ENCODE measurements at regions not wholly inside any gene's neighbourhood (a gene's known extent, or its start where the extent isn't known, plus 50 kb on each side); places are given as distances from the start of the nearest gene placed in this dataset.

- DNase-seq (ENCODE audit: low read depth in 2 of 2): peak; percentile 84 to 88
Observed at GRCh38 chr1:244970744-244971551, 106.6 kb upstream of the HNRNPU start.

GRCh38 chr1:244970236-244970743 is 105.9 kb upstream of the HNRNPU start:
- DNase-seq (ENCODE audit: low read depth in 2 of 2): peak; percentile 53 to 59

GRCh38 chr1:244969355-244970235 is 105.3 kb upstream of the HNRNPU start:
- DNase-seq (ENCODE audit: low read depth in 2 of 2): peak; percentile 36

GRCh38 chr1:244968881-244969280 is 104.5 kb upstream of the HNRNPU start:
- no peak for DNase-seq (ENCODE audit: low read depth in 2 of 2)

- DNase-seq (ENCODE audit: low read depth in 2 of 2): no peak
Observed at GRCh38 chr1:244968471-244968871, 104.1 kb upstream of the HNRNPU start.

- no peak for DNase-seq (ENCODE audit: low read depth in 2 of 2)
Observed at GRCh38 chr1:244967159-244967558, 102.8 kb upstream of the HNRNPU start.

GRCh38 chr1:244965185-244966030 is 101.1 kb upstream of the HNRNPU start:
- DNase-seq (ENCODE audit: low read depth in 2 of 2): no peak

GRCh38 chr1:244964112-244964971 is 100.0 kb upstream of the HNRNPU start:
- no peak for DNase-seq (ENCODE audit: low read depth in 2 of 2)

GRCh38 chr1:244963231-244963826 is 99.0 kb upstream of the HNRNPU start:
- no peak for DNase-seq (ENCODE audit: low read depth in 2 of 2)

GRCh38 chr1:244962130-244962529 is 97.8 kb upstream of the HNRNPU start:
- DNase-seq (ENCODE audit: low read depth in 2 of 2): no peak

GRCh38 chr1:244960904-244961303 is 96.6 kb upstream of the HNRNPU start:
- no peak for DNase-seq (ENCODE audit: low read depth in 2 of 2)

- no peak for DNase-seq (ENCODE audit: low read depth in 2 of 2)
Observed at GRCh38 chr1:244958593-244958992, 94.2 kb upstream of the HNRNPU start.

- DNase-seq (ENCODE audit: low read depth in 2 of 2): no peak
Observed at GRCh38 chr1:244957525-244957924, 93.2 kb upstream of the HNRNPU start.

GRCh38 chr1:244957122-244957521 is 92.8 kb upstream of the HNRNPU start:
- DNase-seq (ENCODE audit: low read depth in 2 of 2): no peak

- DNase-seq (ENCODE audit: low read depth in 2 of 2): no peak
Observed at GRCh38 chr1:244955661-244956060, 91.3 kb upstream of the HNRNPU start.

- DNase-seq (ENCODE audit: low read depth in 2 of 2): no peak
Observed at GRCh38 chr1:244954359-244954758, 90.0 kb upstream of the HNRNPU start.

- no peak for DNase-seq (ENCODE audit: low read depth in 2 of 2)
Observed at GRCh38 chr1:244953901-244954300, 89.6 kb upstream of the HNRNPU start.

- no peak for DNase-seq (ENCODE audit: low read depth in 2 of 2)
Observed at GRCh38 chr1:244952940-244953339, 88.6 kb upstream of the HNRNPU start.

GRCh38 chr1:244952280-244952933 is 88.1 kb upstream of the HNRNPU start:
- DNase-seq (ENCODE audit: low read depth in 2 of 2): no peak

- no peak for DNase-seq (ENCODE audit: low read depth in 2 of 2)
Observed at GRCh38 chr1:244948416-244948815, 84.1 kb upstream of the HNRNPU start.

All from stimulated activated CD4-positive, alpha-beta T cell treated with anti-CD3 and anti-CD28 coated beads, Interleukin-15, amount 100 ng/mL, for 48 hours (primary cell).